Keratinocyte (primary cell): ENCODE measurements at regions not wholly inside any gene's neighbourhood (a gene's known extent, or its start where the extent isn't known, plus 50 kb on each side); places are given as distances from the start of the nearest gene placed in this dataset.

Experiments
- EZH2 ChIP-seq: IDR thresholded peaks from one replicate; pipeline ENCODE4 v1.6.1; 2012; ENCODE audit warnings: inconsistent platforms, mild to moderate bottlenecking, low read length, moderate library complexity
- TF ChIP-seq, protein P1 (sequence below), 3 experiments: IDR thresholded peaks in 1 of 3; conservative IDR thresholded peaks in 1 of 3; optimal IDR thresholded peaks in 1 of 3; 2 replicates in 2 of 3; 3 replicates in 1 of 3; pipeline versions ENCODE3 to v1.5.1; 2011; ENCODE audit warnings: low read length in 3 of 3, mild to moderate bottlenecking in 3 of 3, moderate library complexity in 2 of 3, control low read depth in 1 of 3, inconsistent platforms in 1 of 3; ENCODE audit not compliant: insufficient read depth in 2 of 3; ENCODE audit errors: extremely low read depth in 1 of 3

DNA sequence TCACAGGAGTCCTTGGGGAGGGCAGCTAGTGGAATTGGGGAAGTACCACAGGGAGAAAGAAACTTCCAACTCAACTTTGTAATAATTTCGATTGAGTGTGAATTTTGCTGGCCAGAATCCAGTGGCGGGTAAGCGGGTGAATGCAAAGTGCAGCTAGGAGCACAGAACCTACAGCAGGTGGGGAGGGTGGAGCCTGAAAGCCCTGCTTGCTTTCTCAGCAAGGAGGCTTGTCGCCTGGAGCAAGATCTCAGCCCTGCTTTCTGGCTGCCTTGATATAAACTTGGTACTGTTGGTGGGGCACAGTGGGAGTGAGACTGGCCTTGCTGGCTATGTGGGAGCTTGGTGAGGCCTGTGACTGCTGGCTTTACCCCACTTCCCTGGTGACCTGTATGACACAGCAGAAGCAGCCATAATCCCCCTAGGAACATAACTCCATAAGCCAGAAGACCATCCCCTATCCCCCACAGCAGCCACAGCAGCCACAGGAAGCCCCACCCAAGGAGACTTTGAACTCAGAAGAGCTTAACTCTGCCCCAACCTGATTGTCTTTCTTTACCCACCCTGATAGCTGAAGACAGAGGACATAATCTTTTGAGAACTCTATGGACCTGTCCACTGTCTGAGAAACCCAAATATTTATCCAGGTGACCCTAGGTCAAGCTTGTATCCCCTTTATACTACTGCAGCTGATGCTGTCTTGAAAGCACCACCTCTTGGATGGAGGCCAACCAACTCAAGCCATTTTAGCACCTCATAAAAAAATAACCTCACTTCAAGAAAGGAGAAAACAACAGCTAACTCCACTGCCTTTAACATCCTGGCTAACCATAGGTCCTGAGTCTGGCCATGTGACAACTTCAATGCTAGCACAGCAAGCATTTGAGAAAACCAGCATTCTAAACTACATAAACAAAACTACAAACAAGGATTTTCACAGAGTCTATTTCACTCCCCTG, 87.2 kb upstream of the PDE5A start:
- TF ChIP-seq, protein P1, sequence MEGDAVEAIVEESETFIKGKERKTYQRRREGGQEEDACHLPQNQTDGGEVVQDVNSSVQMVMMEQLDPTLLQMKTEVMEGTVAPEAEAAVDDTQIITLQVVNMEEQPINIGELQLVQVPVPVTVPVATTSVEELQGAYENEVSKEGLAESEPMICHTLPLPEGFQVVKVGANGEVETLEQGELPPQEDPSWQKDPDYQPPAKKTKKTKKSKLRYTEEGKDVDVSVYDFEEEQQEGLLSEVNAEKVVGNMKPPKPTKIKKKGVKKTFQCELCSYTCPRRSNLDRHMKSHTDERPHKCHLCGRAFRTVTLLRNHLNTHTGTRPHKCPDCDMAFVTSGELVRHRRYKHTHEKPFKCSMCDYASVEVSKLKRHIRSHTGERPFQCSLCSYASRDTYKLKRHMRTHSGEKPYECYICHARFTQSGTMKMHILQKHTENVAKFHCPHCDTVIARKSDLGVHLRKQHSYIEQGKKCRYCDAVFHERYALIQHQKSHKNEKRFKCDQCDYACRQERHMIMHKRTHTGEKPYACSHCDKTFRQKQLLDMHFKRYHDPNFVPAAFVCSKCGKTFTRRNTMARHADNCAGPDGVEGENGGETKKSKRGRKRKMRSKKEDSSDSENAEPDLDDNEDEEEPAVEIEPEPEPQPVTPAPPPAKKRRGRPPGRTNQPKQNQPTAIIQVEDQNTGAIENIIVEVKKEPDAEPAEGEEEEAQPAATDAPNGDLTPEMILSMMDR (optimal IDR thresholded peaks at IDR 0.05 in 1 of 3, IDR thresholded peaks at IDR 0.05 in 1 of 3, conservative IDR thresholded peaks at IDR 0.05 in 1 of 3; ENCODE audit: extremely low read depth in 1 of 3, insufficient read depth in 2 of 3, low read length in 3 of 3), result no peak
- no peak for TF ChIP-seq EZH2
